ENCODE measurements at regions not wholly inside any gene's neighbourhood (a gene's known extent, or its start where the extent isn't known, plus 50 kb on each side); places are given as distances from the start of the nearest gene placed in this dataset.
"Not testable (repeated sequence)": the region's sequence is repeated elsewhere in the genome, so short reads cannot be mapped to it uniquely, and the experiment has no call there.

GRCh38 chr14:90467501-90467900 lies 70.7 kb downstream of the CALM1 start:
- DNase-seq (no peak), ATAC-seq (ENCODE audit: insufficient read depth, low FRiP score) (no peak)
- peaks cover 0 to 3% (median 0%) of the 10 kb centered on the region in 5 donors for H3K4me1 ChIP-seq (ENCODE audit: control insufficient read depth in 5 of 5, insufficient read depth in 5 of 5, low read length in 5 of 5)
- WGBS, 2 donors: 70 to 84% methylated on average over 4 of the region's 4 CpGs
- no peak overlapping the region for H3K4me3 ChIP-seq
- H3K9me3 ChIP-seq (ENCODE audit: control insufficient read depth in 4 of 4, insufficient read depth in 3 of 4, low read length in 3 of 4): no peaks in the 10 kb centered on the region
- TF ChIP-seq, protein P1, sequence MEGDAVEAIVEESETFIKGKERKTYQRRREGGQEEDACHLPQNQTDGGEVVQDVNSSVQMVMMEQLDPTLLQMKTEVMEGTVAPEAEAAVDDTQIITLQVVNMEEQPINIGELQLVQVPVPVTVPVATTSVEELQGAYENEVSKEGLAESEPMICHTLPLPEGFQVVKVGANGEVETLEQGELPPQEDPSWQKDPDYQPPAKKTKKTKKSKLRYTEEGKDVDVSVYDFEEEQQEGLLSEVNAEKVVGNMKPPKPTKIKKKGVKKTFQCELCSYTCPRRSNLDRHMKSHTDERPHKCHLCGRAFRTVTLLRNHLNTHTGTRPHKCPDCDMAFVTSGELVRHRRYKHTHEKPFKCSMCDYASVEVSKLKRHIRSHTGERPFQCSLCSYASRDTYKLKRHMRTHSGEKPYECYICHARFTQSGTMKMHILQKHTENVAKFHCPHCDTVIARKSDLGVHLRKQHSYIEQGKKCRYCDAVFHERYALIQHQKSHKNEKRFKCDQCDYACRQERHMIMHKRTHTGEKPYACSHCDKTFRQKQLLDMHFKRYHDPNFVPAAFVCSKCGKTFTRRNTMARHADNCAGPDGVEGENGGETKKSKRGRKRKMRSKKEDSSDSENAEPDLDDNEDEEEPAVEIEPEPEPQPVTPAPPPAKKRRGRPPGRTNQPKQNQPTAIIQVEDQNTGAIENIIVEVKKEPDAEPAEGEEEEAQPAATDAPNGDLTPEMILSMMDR (IDR thresholded peaks at IDR 0.05; ENCODE audit: control extremely low read depth, extremely low read depth): no peak
- no peak overlapping the region for H3K27ac ChIP-seq (ENCODE audit: low read depth in 1 of 2, low read length in 1 of 2)
- H3K36me3 ChIP-seq (ENCODE audit: control insufficient read depth in 4 of 4, insufficient read depth in 4 of 4, low read length in 4 of 4): no peaks in the 10 kb centered on the region
- H3K9ac ChIP-seq (ENCODE audit: insufficient read depth in 1 of 2, low read length in 2 of 2): no peak overlapping the region
- H3K27me3 ChIP-seq (ENCODE audit: control insufficient read depth in 3 of 3, insufficient read depth in 3 of 3, low read length in 2 of 3): no peaks in the 10 kb centered on the region

DNA sequence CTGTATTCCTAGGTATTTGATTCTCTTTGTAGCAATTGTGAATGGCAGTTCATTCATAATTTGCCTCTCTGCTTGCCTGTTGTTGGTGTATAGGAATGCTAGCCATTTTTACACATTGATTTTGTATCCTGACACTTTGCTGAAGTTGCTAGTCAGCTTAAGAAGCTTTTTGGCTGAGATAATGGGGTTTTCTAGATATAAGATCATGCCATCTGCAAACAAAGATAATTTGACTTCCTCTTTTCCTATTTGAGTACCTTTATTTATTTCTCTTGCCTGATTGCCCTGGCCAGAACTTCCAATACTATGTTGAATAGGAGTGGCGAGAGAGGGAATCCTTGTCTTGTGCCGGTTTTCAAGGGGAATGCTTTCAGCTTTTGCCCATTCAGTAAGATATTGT lies 72.6 kb downstream of the CALM1 start:
- WGBS, 2 donors: 88 to 96% methylated on average over 2 of the region's 2 CpGs
- not testable (repeated sequence) for H3K9ac ChIP-seq (ENCODE audit: insufficient read depth in 1 of 2, low read length in 2 of 2); DNase-seq; H3K27me3 ChIP-seq (ENCODE audit: control insufficient read depth in 3 of 3, insufficient read depth in 3 of 3, low read length in 2 of 3); H3K4me3 ChIP-seq; H3K4me1 ChIP-seq (ENCODE audit: control insufficient read depth in 5 of 5, insufficient read depth in 5 of 5, low read length in 5 of 5); ATAC-seq (ENCODE audit: insufficient read depth, low FRiP score); H3K27ac ChIP-seq (ENCODE audit: low read depth in 1 of 2, low read length in 1 of 2); H3K36me3 ChIP-seq (ENCODE audit: control insufficient read depth in 4 of 4, insufficient read depth in 4 of 4, low read length in 4 of 4); H3K9me3 ChIP-seq (ENCODE audit: control insufficient read depth in 4 of 4, insufficient read depth in 3 of 4, low read length in 3 of 4)

DNA sequence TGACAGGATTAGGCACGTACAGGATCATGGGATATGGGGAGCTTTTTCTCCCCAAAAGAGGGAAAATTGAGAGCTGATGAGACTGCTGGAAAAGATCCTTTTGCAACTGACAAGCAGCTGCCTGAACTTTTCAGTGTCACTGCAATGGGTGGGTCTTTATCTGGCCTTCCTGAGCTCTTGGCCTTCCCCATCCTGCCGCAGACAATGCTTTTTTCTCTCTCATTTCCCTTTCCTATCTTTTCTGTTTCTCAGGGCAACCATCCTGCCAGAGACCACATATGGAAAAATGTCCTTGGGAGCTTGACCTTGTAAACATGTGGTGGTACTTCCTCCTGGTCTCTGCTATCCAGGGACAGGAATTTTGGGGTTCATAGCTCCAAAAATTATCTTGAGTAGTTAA lies 75.8 kb downstream of the CALM1 start:
- Histone ChIP-seq H3K9ac (ENCODE audit: insufficient read depth in 1 of 2, low read length in 2 of 2) (no peak overlapping the region), H3K4me3 (no peak overlapping the region), H3K4me1 (ENCODE audit: control insufficient read depth in 5 of 5, insufficient read depth in 5 of 5, low read length in 5 of 5) (peaks cover 0 to 3% (median 0%) of the 10 kb centered on the region in 5 donors), H3K27me3 (ENCODE audit: control insufficient read depth in 3 of 3, insufficient read depth in 3 of 3, low read length in 2 of 3) (no peaks in the 10 kb centered on the region), H3K9me3 (ENCODE audit: control insufficient read depth in 4 of 4, insufficient read depth in 3 of 4, low read length in 3 of 4) (peaks cover 0 to 8% (median 0%) of the 10 kb centered on the region in 4 donors), H3K27ac (ENCODE audit: low read depth in 1 of 2, low read length in 1 of 2) (peak overlapping the region in 1 of 2 donors; percentile 38), H3K36me3 (ENCODE audit: control insufficient read depth in 4 of 4, insufficient read depth in 4 of 4, low read length in 4 of 4) (no peaks in the 10 kb centered on the region)
- TF ChIP-seq, protein P1 (IDR thresholded peaks at IDR 0.05; ENCODE audit: control extremely low read depth, extremely low read depth): no peak
- WGBS, 2 donors: 66 to 76% methylated on average over 2 of the region's 2 CpGs
- DNase-seq: no peak
- ATAC-seq (ENCODE audit: insufficient read depth, low FRiP score): no peak
